Fibroblast of mammary gland (primary cell): ENCODE measurements at regions not wholly inside any gene's neighbourhood (a gene's known extent, or its start where the extent isn't known, plus 50 kb on each side); places are given as distances from the start of the nearest gene placed in this dataset.
"Not testable (repeated sequence)": the region's sequence is repeated elsewhere in the genome, so short reads cannot be mapped to it uniquely, and the experiment has no call there.

Experiments used
- DNase-seq: peaks from one replicate; pipeline ENCODE4 v3.0.0-alpha.2; 2010; ENCODE audit warnings: low read depth
- H3K4me3 ChIP-seq: 2 replicates; pipeline ENCODE4 v1.5.1; 2011; ENCODE audit warnings: low read depth, mild to moderate bottlenecking, low read length, moderate library complexity; ENCODE audit not compliant: control insufficient read depth
- CTCF ChIP-seq: conservative IDR thresholded peaks from 2 replicates; pipeline ENCODE4 v1.5.1; 2011; ENCODE audit warnings: low read depth, low read length, inconsistent platforms; ENCODE audit not compliant: control insufficient read depth, insufficient read depth

DNA sequence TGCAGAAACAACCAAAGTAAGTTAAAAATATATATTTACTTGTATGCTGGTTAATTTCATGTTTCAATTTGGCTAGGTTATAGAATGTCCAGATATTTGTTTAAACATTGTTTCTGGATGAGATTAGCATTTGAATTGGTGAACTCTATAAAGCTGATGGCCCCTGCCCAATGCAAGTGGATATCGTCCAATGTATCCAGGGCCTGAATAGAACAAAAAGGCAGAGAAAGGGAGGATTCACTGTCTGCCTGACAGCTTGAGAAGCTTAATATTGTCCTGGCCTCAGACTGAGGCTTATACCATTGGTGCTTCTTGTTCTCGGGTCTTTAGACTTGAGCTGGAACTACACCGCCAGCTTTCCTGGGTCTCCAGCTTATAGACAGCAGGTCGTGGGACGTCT lies 446.7 kb upstream of the ACTBL2 start:
- DNase-seq = no peak
- no peak overlapping the region for H3K4me3 ChIP-seq
- no peak for TF ChIP-seq CTCF

DNA sequence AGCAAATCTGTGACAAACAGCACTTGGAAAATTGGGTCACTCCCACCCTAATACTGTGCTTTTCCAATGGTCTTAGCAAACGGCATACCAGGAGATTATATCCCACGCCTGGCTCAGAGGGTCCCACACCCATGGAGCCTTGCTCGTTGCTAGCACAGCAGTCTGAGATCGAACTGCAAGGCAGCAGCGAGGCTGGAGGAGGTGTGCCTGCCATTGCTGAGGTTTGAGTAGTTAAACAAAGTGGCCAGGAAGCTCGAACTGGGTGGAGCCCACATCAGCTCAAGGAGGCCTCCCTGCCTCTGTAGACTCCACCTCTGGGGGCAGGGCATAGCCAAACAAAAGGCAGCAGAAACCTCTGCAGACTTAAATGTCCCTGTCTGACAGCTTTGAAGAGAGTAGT lies 440.5 kb upstream of the ACTBL2 start:
- DNase-seq, H3K4me3 ChIP-seq: not testable (repeated sequence)

GRCh38 chr5:57917004-57917403 lies 434.4 kb upstream of the ACTBL2 start:
- no peak for TF ChIP-seq CTCF
- DNase-seq = no peak
- no peak overlapping the region for H3K4me3 ChIP-seq

- DNase-seq = no peak
- no peak overlapping the region for H3K4me3 ChIP-seq
- no peak for TF ChIP-seq CTCF
Measured at GRCh38 chr5:57915536-57915935, 432.9 kb upstream of the ACTBL2 start.

DNA sequence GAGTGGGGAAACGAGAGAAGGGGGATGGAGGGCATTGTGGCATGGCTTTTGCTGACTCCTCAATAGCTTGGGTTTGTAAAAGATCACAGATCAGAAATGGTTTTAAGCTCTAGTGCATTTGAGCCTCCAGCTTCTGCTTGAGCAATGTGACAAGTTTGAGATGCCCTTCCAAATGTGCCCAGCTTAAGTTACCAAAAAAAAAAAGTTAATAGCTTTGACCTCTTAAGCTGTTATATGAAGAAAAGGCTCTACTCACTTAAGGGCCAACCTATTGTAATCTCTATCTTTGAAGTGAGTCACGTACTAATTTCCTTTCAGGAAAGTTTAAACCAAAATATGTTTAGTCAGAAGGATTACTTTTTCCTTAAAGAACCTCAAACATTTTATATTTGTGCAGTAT lies 428.8 kb upstream of the ACTBL2 start:
- no peak overlapping the region for H3K4me3 ChIP-seq
- TF ChIP-seq CTCF = no peak
- no peak for DNase-seq

GRCh38 chr5:57906671-57907070 lies 424.1 kb upstream of the ACTBL2 start:
- TF ChIP-seq CTCF = no peak
- DNase-seq = no peak
- H3K4me3 ChIP-seq = no peak overlapping the region

GRCh38 chr5:57903458-57903857 lies 420.8 kb upstream of the ACTBL2 start:
- no peak for TF ChIP-seq CTCF
- DNase-seq = no peak
- H3K4me3 ChIP-seq = no peak overlapping the region

DNA sequence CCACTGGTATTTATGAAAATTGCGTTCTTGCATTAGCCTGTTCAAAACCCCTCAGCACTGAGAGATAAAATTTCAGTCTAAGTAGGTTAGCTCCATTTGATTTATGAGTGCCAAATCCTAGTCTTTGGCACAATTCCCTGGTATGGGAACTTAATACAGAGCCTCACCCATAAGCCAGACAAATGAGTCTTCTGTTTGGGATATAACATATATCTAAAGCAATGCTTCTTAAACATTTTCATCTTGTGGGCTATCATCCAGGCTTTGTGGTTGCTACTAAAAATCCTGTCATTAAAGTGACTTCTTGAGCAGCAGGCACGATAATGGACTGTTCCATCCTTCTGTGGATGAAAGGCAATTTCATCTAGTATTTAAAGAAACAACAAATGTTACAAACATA lies 419.5 kb upstream of the ACTBL2 start:
- no peak for TF ChIP-seq CTCF
- no peak overlapping the region for H3K4me3 ChIP-seq
- DNase-seq = peak; percentile 0
